ENCODE measurements at regions not wholly inside any gene's neighbourhood (a gene's known extent, or its start where the extent isn't known, plus 50 kb on each side); places are given as distances from the start of the nearest gene placed in this dataset.

DNA sequence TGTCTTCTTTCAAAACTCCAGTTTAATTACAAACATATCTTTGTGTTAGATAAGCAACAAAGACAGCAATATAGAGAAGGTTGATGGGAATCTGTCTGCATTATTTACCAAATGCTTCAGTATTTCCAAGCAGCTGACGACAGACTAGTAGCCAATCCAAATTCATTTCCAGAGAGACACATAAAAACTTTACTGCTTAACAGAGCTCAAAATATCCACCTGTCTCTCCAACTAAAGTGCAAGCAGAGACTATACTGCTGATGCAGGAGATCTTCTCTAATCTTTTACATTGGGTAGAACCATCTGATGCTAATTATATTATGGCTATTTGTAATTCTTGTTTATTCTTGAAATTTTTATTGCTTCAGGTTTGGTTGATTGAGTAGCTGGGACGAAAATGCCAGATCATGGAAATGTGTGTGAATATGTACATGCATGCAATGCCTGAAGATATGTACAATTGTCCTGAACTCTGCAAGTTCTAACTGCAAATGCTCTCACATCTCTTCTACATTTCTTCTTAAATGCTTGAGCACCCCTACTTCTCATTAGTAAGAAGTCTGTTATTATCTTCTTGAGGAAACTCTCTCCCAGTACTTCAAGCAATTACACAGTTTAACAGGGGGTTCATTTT is 200.0 kb downstream of the PDHA2 start:
- Mint-ChIP-seq H3K27me3 (ENCODE audit: low read depth) (no peaks in the 10 kb centered on the region), H3K9me3 (peaks cover 5% of the 10 kb centered on the region), H3K4me1 (peaks cover 10% of the 10 kb centered on the region), H3K4me3 (no peak overlapping the region), H3K27ac (peak overlapping the region; percentile 8), H3K36me3 (no peaks in the 10 kb centered on the region)
- TF ChIP-seq, protein P1, sequence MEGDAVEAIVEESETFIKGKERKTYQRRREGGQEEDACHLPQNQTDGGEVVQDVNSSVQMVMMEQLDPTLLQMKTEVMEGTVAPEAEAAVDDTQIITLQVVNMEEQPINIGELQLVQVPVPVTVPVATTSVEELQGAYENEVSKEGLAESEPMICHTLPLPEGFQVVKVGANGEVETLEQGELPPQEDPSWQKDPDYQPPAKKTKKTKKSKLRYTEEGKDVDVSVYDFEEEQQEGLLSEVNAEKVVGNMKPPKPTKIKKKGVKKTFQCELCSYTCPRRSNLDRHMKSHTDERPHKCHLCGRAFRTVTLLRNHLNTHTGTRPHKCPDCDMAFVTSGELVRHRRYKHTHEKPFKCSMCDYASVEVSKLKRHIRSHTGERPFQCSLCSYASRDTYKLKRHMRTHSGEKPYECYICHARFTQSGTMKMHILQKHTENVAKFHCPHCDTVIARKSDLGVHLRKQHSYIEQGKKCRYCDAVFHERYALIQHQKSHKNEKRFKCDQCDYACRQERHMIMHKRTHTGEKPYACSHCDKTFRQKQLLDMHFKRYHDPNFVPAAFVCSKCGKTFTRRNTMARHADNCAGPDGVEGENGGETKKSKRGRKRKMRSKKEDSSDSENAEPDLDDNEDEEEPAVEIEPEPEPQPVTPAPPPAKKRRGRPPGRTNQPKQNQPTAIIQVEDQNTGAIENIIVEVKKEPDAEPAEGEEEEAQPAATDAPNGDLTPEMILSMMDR (IDR thresholded peaks at IDR 0.05; ENCODE audit: unreplicated experiment) = no peak
- DNase-seq (ENCODE audit: low spot score in 2 of 2, unreplicated experiment in 2 of 2) = no peak

- TF ChIP-seq, protein P1 (IDR thresholded peaks at IDR 0.05; ENCODE audit: unreplicated experiment) = no peak
- Mint-ChIP-seq H3K4me1 (peaks cover 2% of the 10 kb centered on the region), H3K9me3 (peaks cover 10% of the 10 kb centered on the region), H3K27ac (no peak overlapping the region), H3K36me3 (no peaks in the 10 kb centered on the region), H3K4me3 (no peak overlapping the region), H3K27me3 (ENCODE audit: low read depth) (no peaks in the 10 kb centered on the region)
- DNase-seq (ENCODE audit: low spot score in 2 of 2, unreplicated experiment in 2 of 2) = no peak
These were observed 205.1 kb downstream of the PDHA2 start for GRCh38 chr4:96044971-96045370.

DNA sequence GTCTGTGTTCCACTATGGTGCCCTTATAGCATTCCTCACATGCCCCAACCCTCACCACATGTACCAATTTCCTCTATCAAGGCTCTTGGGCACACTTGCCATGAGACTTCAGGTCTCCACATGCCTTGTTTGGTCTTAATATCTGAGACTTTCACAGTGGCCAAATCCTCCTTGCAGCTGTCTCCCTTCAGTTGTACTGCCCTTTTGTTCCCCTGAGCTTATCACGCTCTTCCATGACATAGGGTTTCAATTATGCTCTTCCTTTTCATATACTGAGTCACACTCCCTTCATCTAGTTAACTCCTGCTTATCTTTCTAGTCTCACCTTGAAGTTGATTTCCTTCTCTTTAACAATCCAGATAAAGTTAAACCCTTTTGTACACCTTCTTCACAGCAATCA is 212.9 kb downstream of the PDHA2 start:
- H3K27ac Mint-ChIP-seq = no peak overlapping the region
- H3K36me3 Mint-ChIP-seq = no peaks in the 10 kb centered on the region
- TF ChIP-seq, protein P1 (IDR thresholded peaks at IDR 0.05; ENCODE audit: unreplicated experiment) = no peak
- H3K27me3 Mint-ChIP-seq (ENCODE audit: low read depth) = no peaks in the 10 kb centered on the region
- no peak for DNase-seq (ENCODE audit: low spot score in 2 of 2, unreplicated experiment in 2 of 2)
- H3K4me3 Mint-ChIP-seq = no peak overlapping the region
- no peaks in the 10 kb centered on the region for H3K4me1 Mint-ChIP-seq
- peaks cover 5% of the 10 kb centered on the region for H3K9me3 Mint-ChIP-seq

DNA sequence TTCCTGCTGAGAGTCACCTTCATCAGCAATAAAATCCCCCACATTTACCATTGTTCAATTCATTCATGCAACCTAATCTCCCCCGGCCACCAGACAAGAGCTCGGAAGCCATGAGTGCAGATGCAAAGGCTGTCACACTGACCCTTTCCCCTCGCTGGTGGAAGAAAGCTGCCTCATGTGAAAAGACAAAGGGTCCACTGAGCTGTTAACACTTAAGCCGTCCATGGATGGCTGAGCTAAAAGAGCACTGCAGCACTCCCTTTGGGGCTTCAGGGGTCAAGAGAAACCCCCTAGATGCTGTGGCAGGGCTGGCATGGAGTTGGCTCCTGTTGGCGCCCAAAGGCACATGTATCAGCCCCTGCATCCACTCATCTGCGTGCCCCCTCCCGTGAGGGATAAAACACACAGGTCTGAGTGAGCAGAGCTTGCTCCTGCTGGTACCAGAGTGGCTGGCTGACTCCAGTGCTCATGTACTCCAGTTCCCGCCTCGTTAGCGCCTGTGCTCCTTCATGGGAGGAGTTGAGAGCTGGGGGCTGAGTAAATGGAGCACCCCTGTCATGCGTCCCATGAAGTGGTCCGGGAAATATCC is 216.5 kb downstream of the PDHA2 start:
- DNase-seq (ENCODE audit: low spot score in 2 of 2, unreplicated experiment in 2 of 2) = no peak
- H3K27ac Mint-ChIP-seq = no peak overlapping the region
- peaks cover under 1% of the 10 kb centered on the region for H3K4me1 Mint-ChIP-seq
- no peak overlapping the region for H3K4me3 Mint-ChIP-seq
- no peaks in the 10 kb centered on the region for H3K36me3 Mint-ChIP-seq
- H3K9me3 Mint-ChIP-seq = no peaks in the 10 kb centered on the region
- H3K27me3 Mint-ChIP-seq (ENCODE audit: low read depth) = no peaks in the 10 kb centered on the region
- TF ChIP-seq, protein P1 (IDR thresholded peaks at IDR 0.05; ENCODE audit: unreplicated experiment) = no peak

GRCh38 chr4:96063639-96064038 is 223.7 kb downstream of the PDHA2 start:
- no peak for DNase-seq (ENCODE audit: low spot score in 2 of 2, unreplicated experiment in 2 of 2)
- Mint-ChIP-seq H3K9me3 (peaks cover 14% of the 10 kb centered on the region), H3K27me3 (ENCODE audit: low read depth) (no peaks in the 10 kb centered on the region), H3K4me1 (peaks cover 14% of the 10 kb centered on the region), H3K36me3 (no peaks in the 10 kb centered on the region), H3K27ac (no peak overlapping the region), H3K4me3 (no peak overlapping the region)
- TF ChIP-seq, protein P1 (IDR thresholded peaks at IDR 0.05; ENCODE audit: unreplicated experiment) = no peak

All from mesothelial cell of epicardium (in vitro differentiated cells).